Nephron (organoid): ENCODE measurements at regions not wholly inside any gene's neighbourhood (a gene's known extent, or its start where the extent isn't known, plus 50 kb on each side); places are given as distances from the start of the nearest gene placed in this dataset.

Experiments used
- H3K27ac Mint-ChIP-seq, 3 experiments: 2 replicates each; pipeline ENCODE4 v1.8.0; 2020; ENCODE audit warnings: mixed read lengths in 3 of 3, mild to moderate bottlenecking in 2 of 3, moderate library complexity in 1 of 3
- H3K27me3 Mint-ChIP-seq: 2 replicates; pipeline ENCODE4 v1.8.0; 2021; ENCODE audit warnings: low read depth, mild to moderate bottlenecking, moderate library complexity, mixed read lengths
- H3K36me3 Mint-ChIP-seq: 2 replicates; pipeline ENCODE4 v1.8.0; 2020; ENCODE audit warnings: low read depth, mixed read lengths
- H3K4me1 Mint-ChIP-seq: 2 replicates; pipeline ENCODE4 v1.8.0; 2020; ENCODE audit warnings: mixed read lengths
- H3K4me3 Mint-ChIP-seq, 3 experiments: 2 replicates each; pipeline ENCODE4 v1.8.0; 2020; ENCODE audit warnings: mild to moderate bottlenecking in 3 of 3, mixed read lengths in 3 of 3, moderate library complexity in 2 of 3
- H3K9me3 Mint-ChIP-seq: 2 replicates; pipeline ENCODE4 v1.8.0; 2020; ENCODE audit warnings: mixed read lengths
- TF ChIP-seq, protein P1 (sequence below), 3 experiments: fragments of 200-600 bp; sonication (generic); IDR thresholded peaks; one replicate each; pipeline ENCODE4 v1.5.0; 2021; ENCODE audit warnings: antibody characterized with exemption in 3 of 3; ENCODE audit not compliant: unreplicated experiment in 3 of 3

DNA sequence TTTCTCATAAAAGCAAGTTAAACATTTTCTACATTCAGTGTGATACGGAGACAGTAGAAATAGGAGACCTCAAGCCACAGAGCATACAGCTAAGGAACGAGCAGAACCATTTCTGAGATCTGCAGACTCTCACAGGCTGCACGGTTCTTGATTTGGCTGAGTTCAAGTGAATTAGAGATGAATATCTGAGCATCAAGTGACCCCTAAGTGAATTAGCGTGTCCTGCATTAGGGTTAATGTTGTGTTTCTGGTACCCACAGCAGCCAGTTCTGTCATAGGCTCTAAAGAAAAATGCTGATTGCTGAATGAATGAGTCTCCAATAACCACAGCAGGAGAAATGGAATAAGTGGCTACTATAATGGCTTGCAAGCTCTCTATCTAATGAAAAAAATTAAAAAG, 265.9 kb upstream of the SYT4 start:
- H3K27ac Mint-ChIP-seq: no peak overlapping the region
- peaks cover 4% of the 10 kb centered on the region for H3K9me3 Mint-ChIP-seq
- no peak overlapping the region for H3K4me3 Mint-ChIP-seq
- TF ChIP-seq, protein P1, sequence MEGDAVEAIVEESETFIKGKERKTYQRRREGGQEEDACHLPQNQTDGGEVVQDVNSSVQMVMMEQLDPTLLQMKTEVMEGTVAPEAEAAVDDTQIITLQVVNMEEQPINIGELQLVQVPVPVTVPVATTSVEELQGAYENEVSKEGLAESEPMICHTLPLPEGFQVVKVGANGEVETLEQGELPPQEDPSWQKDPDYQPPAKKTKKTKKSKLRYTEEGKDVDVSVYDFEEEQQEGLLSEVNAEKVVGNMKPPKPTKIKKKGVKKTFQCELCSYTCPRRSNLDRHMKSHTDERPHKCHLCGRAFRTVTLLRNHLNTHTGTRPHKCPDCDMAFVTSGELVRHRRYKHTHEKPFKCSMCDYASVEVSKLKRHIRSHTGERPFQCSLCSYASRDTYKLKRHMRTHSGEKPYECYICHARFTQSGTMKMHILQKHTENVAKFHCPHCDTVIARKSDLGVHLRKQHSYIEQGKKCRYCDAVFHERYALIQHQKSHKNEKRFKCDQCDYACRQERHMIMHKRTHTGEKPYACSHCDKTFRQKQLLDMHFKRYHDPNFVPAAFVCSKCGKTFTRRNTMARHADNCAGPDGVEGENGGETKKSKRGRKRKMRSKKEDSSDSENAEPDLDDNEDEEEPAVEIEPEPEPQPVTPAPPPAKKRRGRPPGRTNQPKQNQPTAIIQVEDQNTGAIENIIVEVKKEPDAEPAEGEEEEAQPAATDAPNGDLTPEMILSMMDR (IDR thresholded peaks at IDR 0.05; ENCODE audit: unreplicated experiment in 3 of 3): no peak
- H3K36me3 Mint-ChIP-seq: no peaks in the 10 kb centered on the region
- H3K4me1 Mint-ChIP-seq: no peaks in the 10 kb centered on the region
- H3K27me3 Mint-ChIP-seq: no peaks in the 10 kb centered on the region

DNA sequence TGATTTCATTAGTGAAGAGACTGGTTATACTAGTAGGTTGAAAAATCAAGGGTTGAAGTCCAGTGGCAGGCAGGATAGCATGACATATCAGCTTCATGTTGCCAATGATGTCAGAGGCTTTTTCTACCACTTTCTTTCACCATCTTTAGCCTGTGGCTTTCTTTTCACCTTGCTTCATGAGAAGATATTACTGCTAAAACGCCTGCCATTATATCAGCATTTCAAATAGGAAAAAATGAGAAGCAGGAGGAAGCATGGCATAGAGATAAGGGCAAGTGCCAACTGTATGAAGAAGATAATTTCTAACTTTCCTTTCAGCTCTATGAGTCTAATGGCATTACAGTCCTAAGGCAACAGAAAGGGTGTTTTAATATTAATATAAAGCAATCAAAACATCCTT, 270.2 kb upstream of the SYT4 start:
- no peaks in the 10 kb centered on the region for H3K4me1 Mint-ChIP-seq
- no peaks in the 10 kb centered on the region for H3K36me3 Mint-ChIP-seq
- H3K4me3 Mint-ChIP-seq: no peak overlapping the region
- H3K27me3 Mint-ChIP-seq: no peaks in the 10 kb centered on the region
- H3K27ac Mint-ChIP-seq: no peak overlapping the region
- TF ChIP-seq, protein P1 (IDR thresholded peaks at IDR 0.05; ENCODE audit: unreplicated experiment in 3 of 3): no peak
- H3K9me3 Mint-ChIP-seq: peaks cover 21% of the 10 kb centered on the region

DNA sequence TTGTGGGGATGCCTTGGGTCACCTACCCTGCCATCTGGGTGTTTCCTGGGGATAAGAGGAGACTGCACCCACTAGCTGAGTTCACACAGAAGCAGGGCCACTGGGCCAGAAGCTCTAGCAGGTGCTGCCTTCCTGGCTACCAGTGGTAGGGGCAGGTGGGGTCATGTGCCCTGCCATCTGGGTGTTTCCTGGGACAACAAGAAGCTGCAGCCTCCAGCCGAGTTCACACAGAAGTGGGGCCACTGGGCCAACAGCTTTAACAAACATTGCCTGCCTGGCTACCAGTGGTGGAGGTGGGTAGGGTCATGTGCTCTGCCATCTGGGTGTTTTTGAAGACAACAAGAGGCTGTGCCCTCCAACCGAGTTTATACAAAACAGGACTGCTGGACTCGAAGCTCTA, 282.2 kb upstream of the SYT4 start:
- Mint-ChIP-seq H3K36me3 (peaks cover 5% of the 10 kb centered on the region), H3K4me1 (no peaks in the 10 kb centered on the region), H3K27me3 (no peaks in the 10 kb centered on the region), H3K4me3 (no peak overlapping the region), H3K27ac (no peak overlapping the region), H3K9me3 (peaks cover 21% of the 10 kb centered on the region)
- TF ChIP-seq, protein P1 (IDR thresholded peaks at IDR 0.05; ENCODE audit: unreplicated experiment in 3 of 3): no peak

DNA sequence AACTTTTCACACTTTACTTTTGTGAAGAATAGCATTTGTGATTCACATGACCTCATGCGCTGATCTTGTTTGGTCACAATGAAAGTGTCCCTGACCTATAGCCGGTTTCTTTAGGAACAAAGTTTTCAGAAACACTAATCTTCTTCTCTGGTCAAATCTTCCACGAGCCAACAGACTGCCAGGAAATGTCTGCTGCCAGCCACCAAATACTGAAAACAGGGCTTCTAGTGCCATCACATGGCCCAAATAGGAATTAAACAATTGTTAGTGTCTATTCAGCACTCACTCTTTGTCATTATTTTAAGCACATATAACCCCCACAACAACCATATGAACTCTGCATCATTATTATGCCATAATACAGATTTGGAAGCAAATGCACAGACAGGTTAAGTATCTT, 286.5 kb upstream of the SYT4 start:
- TF ChIP-seq, protein P1 (IDR thresholded peaks at IDR 0.05; ENCODE audit: unreplicated experiment in 3 of 3): peak; percentile 53 to 64 (median 56)
- no peak overlapping the region for H3K4me3 Mint-ChIP-seq
- no peaks in the 10 kb centered on the region for H3K4me1 Mint-ChIP-seq
- peaks cover 5% of the 10 kb centered on the region for H3K27me3 Mint-ChIP-seq
- H3K27ac Mint-ChIP-seq: no peak overlapping the region
- peaks cover under 1% of the 10 kb centered on the region for H3K36me3 Mint-ChIP-seq
- peaks cover under 1% of the 10 kb centered on the region for H3K9me3 Mint-ChIP-seq

DNA sequence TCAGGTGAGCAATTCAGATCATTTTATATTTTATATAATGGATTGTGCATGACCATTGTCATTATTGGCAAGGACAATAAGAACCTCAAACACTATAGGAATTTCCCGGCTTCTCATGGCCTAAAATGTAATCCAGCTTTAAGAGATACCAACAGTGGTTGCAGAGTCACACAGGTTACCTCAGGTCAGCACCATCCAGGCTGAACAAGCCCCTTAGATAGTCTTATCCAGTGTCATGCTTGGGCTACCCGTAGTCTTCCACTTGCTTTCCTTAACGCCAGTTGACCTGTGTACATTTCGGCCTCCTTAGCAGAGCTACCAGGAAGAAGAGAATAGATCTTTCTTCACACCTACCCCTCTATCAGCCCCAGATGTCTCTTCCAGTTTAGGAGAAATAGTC, 293.3 kb upstream of the SYT4 start:
- peaks cover 37% of the 10 kb centered on the region for H3K4me1 Mint-ChIP-seq
- TF ChIP-seq, protein P1 (IDR thresholded peaks at IDR 0.05; ENCODE audit: unreplicated experiment in 3 of 3): no peak
- no peaks in the 10 kb centered on the region for H3K36me3 Mint-ChIP-seq
- H3K27me3 Mint-ChIP-seq: peaks cover 5% of the 10 kb centered on the region
- no peak overlapping the region for H3K27ac Mint-ChIP-seq
- no peaks in the 10 kb centered on the region for H3K9me3 Mint-ChIP-seq
- H3K4me3 Mint-ChIP-seq: no peak overlapping the region

DNA sequence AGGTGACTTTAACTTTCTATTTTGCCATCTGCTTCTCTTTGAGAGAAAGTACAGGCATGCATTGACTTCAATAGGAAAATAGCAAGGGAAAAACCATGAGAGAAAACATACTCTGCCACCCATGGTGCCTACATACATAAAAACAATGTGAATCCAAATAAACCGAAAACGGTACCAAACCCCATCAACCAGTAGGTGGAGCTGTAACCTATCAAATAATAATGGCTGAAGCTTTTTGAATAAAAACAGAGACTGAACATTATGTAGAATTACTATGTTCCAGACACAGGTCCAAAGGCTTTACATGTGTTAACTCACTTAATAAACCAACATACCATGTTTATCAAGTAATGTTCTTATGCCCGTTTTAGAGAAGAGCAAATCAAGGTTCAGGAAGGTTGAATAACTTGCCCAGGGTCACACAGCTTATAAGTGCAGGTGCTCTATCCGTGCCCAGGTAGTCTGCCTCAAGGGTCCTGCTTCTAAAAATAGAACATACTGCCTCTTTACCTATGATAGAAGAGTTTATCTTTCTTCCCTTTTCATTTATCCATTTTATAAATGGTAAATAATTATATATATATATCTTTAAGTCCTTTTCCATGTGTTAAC, 293.9 kb upstream of the SYT4 start:
- Mint-ChIP-seq H3K36me3 (no peaks in the 10 kb centered on the region), H3K9me3 (no peaks in the 10 kb centered on the region), H3K4me3 (no peak overlapping the region), H3K4me1 (peaks cover 37% of the 10 kb centered on the region), H3K27me3 (peaks cover 5% of the 10 kb centered on the region), H3K27ac (peak overlapping the region; percentile 11 to 34 (median 27))
- TF ChIP-seq, protein P1 (IDR thresholded peaks at IDR 0.05; ENCODE audit: unreplicated experiment in 3 of 3): peak; percentile 77 to 80 (median 78)
